ENCODE measurements at regions not wholly inside any gene's neighbourhood (a gene's known extent, or its start where the extent isn't known, plus 50 kb on each side); places are given as distances from the start of the nearest gene placed in this dataset.
A peak's percentile ranks its signal among the peaks of the same experiment; 100 is the strongest.

DNA sequence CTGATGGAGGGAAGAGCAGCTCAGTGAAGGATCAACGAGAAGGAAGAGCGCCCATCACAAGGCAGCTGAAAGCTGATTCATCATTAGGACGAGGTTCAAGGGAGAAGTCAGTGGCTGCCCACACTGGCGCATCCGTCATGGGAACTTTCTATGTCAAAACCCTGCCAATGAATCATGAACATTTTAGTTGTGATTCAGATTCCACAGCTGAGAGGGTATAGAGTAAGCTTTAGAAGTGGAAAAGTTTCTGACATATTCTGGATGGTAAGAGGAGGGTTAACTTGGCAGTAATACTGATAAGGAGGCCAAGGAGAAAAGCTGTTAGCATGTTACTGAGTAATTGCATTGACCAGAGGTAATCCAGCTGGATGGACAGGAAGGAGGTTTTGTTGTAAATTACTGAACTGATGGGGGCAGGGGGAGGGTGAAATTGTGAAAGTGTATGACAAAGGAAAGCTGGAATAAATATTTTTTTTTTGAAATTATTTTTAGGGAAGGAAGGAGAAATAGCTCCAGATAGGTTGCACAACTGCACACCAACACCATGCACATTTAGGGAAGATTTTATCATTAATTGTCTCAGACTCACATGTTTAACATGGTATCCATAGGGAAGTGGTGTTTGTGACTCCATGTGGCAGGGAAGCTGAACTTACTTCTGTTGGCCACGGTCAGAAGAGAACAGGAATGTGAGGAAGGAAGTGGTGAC is 78.3 kb upstream of the NRP1 start:
- DNase-seq: peak in 1 of 14 donors; percentile 0

DNA sequence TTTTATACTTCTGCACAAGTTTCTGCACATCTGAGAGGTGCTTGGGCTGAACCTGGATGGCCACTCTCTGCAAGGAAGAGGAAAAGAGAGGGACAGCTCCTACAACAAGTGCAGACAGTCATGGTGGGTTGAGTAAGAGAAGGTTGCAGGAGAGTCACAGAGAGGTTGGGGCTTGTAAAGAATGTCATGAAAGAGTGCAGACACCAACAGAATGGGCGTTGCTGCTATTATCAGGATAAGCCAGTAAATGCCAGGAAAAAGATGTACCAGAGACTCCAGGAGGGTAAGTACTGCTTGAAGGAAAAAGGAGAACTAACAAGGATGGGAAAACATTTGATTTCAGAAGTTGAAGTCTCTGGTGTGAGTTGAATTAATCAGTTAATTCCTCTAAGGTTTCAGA is 77.8 kb upstream of the NRP1 start:
- no peak for DNase-seq

DNA sequence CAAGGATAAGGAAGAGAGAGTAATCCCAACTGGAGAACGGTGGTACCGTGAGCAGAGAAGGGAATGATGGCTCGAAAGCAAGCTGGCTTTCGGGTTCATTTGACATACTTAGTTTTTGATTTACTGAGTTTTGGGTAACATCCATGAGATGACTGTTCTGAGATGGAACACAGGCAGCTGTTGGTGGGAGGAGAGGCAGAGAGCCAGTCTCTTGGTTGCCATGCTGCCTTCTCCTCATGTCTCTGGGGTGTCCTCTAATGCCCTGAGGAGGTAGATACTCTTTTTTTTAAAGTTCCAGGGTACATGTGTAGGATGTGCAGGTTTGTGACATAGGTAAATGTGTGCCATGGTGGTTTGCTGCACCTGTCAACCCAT is 76.4 kb upstream of the NRP1 start:
- DNase-seq: no peak

DNA sequence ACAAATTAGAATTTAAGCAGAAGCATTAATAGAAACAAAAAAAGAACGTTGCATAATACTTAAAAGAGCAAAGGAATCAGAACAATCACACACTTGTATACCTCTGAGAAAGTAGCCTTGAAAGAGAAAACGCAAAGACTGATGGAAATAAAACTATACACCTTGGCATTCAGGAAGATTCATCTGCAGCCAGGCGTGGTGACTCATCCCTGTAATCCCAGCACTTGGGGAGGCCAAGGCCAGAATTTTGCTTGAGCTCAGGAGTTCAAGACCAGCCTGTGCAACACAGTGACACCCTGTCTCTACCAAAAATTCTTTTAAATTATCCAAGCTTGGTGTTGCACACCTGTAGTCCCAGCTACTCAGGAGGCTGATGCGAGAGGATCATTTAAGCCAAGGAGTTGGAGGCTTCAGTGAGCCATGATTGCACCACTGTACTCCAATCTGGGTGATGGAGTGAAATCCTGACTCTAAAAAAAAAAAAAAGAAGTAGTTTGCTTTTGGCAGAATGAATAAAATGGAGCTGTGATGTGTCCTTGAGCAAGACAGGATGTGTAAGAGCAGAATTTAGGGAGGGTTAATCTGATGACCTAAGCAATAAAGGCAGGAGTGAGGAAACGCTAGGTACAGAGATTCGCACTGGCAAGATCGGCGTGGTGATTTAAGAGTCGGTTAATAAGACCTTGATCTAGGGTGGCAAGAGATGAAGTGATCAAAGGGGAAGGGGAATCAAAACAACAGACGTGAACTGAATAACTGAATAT is 75.8 kb upstream of the NRP1 start:
- no peak for DNase-seq

DNA sequence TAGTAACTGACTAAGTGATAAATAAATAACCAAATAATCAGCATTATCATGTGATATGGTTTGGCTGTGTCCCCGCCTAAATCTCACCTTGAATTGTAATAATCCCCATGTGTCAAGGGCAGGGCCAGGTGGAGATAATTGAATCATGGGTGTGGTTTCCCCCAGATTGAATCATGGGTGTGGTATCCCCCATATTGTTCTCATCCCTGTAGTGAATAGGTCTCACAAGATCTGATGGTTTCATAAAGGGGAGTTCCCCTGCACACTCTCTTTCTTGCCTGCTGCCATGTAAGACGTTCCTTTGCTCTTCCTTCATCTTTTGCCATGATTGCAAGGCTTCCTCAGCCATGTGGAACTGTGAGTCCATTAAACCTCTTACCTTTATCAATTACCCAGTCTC is 72.1 kb upstream of the NRP1 start:
- DNase-seq: no peak

DNA sequence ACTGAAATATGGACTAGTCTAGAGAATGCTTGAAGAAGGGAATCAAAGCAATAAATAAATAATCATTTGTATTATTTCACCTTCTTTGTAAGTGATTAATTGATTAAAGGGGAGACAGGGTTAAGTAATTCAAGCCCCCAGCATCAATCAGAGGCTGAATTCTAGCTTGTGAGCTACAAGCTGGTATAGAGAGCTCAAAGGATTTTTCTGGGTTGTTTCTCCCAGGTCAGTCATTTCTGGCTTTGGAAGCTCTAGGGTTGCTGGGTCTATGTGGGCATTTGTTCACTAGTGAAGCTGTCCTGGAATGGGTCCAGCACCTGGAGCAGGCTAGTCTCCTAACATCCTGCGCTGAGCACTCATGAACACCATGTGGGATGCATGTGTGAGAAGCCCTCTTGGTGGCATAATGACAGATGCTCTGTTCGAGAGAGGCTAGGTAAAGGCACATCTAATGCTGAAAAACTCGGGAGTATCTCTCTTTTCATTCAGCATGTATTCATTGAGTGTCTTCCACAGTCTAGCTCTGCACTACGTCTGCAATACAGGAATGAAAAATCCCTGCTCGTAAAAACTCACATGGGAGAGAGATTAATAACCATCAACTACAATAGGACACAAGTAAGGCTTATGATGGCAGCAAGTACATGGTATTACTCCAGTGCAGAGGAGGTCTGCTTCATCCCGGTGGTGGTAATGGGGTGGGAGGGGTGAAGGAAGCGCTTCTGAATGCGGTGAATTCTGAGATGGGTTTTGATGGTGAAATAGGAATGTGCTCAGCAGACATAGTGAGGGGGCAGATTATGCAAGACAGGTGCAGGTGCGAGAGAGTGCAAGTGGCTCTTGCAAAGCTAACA is 68.0 kb upstream of the NRP1 start:
- DNase-seq: no peak

DNA sequence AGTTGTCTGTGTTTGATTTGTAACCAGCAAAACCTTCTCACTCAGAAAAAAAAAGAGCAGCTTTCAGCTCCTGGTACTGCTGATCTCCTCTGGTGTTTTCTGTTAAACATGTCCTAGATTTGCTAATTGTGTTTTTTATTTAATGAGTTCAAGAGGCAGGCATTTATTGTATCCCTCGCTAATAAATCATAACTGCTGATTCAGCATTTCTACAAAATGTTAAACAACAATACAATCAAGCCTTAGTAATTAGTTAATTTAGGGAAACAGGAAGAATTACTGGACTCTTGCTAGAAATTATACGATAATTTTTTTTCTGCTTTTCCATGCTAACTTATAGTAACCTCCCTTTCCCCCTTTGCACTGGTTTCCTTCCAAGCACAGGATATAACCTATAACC is 66.8 kb upstream of the NRP1 start:
- no peak for DNase-seq

DNA sequence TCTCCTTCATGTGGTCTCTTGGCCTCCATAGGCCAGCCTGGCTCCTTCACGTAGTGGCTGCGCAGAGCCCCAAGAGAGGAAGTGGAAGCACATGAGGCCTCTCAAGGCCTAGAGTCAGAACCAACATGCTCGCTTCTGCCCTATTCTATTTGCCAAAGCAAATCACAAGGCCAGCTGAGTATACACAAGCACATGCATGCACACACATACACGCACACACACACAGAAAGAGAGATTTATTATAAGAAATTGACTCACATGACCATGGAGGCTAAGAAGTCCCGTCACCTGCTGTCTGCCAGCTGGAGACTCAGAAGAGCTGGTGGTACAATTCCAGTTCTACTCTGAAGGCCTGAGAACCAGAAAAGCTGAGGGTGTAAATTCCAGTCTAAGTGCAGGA is 64.3 kb upstream of the NRP1 start:
- no peak for DNase-seq

DNA sequence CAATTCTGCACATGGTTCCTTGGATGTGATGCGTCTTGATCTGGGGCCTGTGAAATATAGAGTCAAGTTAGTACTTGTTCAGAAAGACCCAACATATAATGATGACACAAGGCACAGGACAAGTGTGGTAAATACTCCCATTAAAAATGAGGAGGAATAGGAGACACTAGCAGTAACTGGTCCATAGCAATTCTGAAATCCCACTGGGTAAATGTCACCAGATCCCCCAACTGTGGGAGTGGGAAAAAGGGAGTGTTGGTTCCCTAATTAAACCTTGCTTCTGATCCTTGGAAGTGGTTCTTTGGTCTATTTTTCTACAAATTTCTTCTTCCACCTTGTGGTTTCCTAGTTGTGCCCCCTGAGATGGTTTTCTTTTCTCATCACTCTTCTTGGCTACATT is 62.5 kb upstream of the NRP1 start:
- DNase-seq: no peak

DNA sequence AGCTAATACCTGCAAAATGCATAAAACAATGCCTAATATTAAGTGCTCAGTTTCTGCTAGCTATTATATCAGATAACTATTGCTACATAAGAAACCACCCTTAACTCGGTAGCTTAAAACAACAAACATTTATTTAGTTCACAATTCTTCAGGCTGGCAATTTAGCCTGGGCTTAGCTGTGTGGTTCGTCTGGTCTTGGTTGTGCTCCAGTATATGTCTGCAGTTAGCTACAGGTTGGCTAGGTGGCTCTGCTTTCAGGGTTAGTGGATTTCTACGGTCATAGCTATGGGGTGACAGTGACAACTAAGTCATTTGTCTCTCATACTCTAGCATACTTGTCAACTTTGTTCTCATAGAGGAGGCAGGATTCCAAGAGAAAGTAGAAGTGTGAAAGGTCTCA is 61.8 kb upstream of the NRP1 start:
- no peak for DNase-seq

DNA sequence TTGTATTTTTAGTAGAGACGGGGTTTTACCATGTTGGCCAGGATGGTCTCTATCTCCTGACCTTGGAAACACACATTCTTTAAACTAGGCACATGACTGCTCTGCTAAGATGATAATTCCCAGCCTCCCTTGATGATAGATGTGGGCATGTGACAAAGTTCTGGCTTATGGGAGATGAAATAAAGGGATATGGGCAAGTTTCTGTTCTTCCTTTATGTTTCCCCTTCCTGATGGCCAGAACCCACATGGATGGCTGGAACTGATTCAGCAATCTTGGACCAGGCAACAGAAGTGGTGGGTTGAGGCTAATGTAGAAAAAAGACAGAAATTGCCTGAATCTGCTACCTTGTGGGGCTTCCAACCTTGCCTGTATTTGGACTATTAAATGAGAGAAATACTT is 60.7 kb upstream of the NRP1 start:
- DNase-seq: no peak

DNA sequence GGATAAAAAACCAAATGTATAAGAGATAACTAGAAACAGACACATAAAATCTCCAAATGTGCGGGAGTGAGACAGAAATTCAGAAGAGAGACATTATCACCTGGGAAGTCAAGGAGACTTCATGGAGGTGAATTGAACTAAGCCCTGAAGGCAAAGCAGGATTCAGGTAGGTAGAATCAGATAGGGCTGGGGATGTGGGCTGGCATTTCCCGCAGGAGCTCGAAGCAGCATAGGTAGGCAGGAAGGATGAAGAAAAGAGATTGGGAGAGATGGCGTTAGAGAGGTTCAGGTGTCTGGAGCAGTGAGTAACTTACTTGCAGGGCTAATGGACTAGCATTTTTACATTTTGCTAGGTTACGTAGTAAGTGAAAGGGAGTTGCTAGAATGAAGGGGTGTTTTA is 58.2 kb upstream of the NRP1 start:
- no peak for DNase-seq

DNA sequence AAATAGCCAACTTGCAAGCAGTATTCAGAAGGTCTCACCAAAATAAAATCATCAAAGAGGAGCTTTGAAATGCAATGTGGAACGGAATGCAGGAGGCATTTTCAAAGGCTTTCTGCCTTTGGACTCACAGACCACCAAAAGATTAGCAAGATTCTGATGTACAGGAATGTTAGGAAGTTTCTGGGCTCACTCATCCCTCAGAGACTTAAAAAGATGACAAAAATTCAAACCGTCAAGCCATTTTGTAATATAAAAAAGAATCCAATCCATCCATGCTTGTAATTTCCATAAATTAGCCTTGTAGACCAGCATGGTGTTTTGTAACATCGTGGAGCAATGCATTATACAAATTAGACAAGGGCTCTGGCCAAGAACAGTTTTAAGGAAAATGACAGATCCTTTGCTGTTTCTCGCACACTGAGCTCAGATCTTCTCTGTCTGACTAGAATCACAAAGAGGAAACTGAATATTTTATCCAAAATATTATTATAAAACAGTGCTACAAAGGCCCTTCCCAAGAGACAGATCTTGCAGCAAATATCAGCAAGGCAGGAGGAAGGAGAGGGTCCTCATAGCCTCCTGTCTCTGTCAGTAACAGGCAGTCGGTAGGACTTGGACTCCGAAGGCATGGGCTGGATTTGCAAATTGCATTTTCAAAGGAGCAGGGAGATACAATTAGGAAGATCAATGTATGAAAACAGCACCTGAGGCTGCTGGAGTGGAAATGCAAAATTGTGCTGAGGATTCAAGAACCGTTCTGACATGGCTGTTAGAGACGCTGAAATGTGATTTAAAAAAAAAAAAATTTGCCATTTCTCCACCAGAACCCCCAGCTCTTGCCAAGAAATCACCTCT is 57.4 kb upstream of the NRP1 start:
- DNase-seq: no peak

DNA sequence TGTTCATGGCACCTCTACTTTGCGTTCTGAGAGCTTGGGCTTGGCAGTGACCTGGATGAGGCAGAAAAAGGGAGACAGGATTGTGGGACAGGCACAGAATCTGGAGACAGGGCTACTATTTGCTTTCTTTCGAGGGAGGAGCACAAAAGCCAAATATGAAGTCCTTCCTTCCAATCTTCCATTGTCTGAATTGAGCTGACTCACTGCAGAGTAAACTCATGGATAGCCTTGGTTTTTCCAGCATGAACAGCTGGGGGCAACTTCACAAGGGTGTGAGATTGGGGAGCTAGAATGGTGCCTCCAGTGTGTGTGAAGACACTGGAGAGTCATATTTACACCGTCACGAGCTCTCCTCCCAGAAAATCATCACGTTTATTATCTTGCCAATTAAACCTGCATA is 55.6 kb upstream of the NRP1 start:
- DNase-seq: no peak

DNA sequence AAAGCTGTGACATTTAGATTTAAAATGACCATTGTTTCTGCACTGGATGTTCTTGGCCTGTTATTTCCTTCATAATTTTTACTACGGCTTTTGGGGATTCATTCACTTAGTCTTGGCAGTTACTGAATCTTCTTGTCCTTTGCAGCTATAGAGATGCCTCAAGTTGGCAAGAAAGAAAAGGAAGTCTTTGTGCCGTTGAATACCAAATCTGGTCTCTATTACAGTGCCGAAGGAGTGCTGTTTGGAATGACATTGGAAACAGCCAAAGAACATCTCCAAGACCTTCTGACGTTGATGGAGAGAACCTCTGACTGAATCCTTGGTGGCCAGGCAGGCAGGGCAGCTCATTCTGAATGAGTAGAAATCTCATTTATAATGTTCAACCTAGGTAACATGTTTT is 54.3 kb upstream of the NRP1 start:
- DNase-seq: no peak

DNA sequence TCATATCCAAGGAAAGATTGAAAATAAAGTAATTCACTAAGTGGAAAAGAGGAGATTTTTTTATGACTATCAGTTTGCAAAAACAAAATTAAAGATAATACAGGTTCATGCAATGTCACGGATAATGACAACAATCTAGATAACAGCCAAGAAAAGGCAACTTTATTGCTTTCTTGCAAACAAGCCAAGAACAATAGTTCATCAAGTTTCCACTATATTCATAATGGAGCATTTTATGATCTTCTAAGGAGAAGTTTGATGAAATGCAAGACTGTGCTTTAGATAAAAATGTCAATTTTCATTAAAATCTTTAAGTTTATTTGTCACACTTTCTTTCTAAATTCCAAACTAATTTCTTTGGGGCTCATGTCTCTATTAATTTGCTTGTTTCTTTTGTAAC is 53.9 kb upstream of the NRP1 start:
- DNase-seq: no peak

DNA sequence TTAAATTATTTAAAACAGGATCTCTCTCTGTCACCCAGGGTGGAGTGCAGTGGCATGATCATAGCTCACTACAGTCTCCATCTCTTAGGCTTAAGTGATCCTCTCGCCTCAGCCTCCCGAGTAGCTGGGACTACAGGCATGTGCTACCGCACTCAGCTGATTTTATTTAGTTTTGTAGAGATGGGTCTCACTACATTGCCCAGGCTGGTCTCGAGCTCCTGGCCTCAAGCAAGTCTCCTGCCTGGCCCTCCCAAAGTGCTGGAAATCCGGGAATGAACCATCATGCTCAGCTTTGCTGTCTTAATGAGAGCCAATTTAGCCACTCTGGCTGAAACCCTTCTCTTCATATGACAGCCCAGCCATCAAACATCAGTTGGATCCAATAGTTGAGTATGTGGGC is 53.3 kb upstream of the NRP1 start:
- DNase-seq: no peak

DNA sequence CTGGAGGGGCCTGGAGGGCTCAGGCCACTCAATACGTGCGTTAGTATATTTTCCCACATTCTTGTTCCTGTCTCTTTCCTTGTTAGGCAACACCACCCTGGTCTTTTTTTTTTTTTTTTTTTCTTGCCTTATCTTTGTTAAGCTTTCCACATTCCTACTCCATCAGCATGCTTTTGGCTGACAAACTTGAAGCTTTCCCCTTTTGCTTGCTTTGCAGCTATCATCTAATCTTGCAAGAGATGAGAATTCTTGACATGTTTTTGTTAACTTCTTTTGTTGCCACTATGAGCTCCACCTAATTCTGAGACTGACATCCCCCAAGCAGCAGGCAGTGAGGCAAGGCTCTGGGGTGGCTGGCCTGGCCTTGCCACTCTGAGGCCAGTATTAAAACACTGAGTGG is 52.5 kb upstream of the NRP1 start:
- DNase-seq: no peak

DNA sequence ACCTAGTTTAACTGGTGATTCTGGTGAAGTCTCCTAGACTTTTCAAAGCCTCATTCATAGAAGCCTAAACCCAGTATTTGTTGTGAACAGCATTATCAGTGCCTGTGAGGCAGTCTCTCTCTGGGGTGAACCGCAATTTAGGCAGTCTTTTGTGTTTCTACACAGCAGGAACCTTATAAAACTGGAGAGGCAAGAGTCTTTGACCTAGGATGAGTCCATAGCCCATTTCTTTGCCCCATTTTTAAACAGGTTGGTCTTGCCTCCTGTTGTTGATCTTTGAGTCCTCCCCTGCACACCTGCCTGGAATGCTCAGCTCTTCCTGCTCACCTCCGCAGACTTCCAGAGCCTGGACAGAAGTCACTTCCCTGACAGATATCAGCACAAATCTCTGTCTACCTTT is 51.2 kb upstream of the NRP1 start:
- DNase-seq: no peak

DNA sequence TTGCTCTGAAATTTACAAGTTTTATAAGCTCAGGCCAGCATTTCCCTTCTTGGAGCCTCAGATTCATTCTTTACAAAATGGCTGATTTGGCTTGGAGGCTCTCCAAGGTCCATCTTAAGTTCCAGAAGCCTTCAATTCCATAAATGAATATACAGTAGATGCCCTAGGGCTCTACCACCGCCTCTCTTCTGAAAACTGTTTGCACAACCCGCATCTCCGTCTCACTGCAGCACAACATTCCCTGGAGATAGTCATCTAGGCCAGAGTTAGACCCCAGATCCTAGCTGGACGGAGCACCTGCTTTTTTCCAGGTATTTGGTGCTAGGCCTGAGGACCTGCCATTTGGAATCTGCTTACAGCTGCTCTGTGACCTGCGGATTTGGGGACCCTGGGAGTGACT is 50.5 kb upstream of the NRP1 start:
- no peak for DNase-seq
